ENCODE measurements at regions not wholly inside any gene's neighbourhood (a gene's known extent, or its start where the extent isn't known, plus 50 kb on each side); places are given as distances from the start of the nearest gene placed in this dataset.
A peak's percentile ranks its signal among the peaks of the same experiment; 100 is the strongest.

- no peaks in the 10 kb centered on the region for H3K27me3 Mint-ChIP-seq (ENCODE audit: insufficient read depth)
- H3K4me3 ChIP-seq (ENCODE audit: low read length) = no peak overlapping the region
- H3K4me1 Mint-ChIP-seq = peaks cover 11% of the 10 kb centered on the region
- H3K4me3 Mint-ChIP-seq = no peak overlapping the region
- no peaks in the 10 kb centered on the region for H3K9me3 Mint-ChIP-seq
- peak; percentile 87 for DNase-seq
- H3K9ac ChIP-seq (ENCODE audit: extremely low read depth, low read length, poor library complexity, severe bottlenecking) = no peak overlapping the region
- no peak overlapping the region for H3K27ac ChIP-seq (ENCODE audit: low read depth, low read length)
- peaks cover 3% of the 10 kb centered on the region for H3K4me1 ChIP-seq (ENCODE audit: control insufficient read depth, insufficient read depth, low read length)
- H3K36me3 Mint-ChIP-seq (ENCODE audit: low read depth) = no peaks in the 10 kb centered on the region
- no peaks in the 10 kb centered on the region for H3K9me3 ChIP-seq (ENCODE audit: control insufficient read depth, low read length)
- H3K36me3 ChIP-seq (ENCODE audit: control insufficient read depth, insufficient read depth, low read length) = no peaks in the 10 kb centered on the region
- H3K27me3 ChIP-seq (ENCODE audit: control insufficient read depth, insufficient read depth, low read length, poor library complexity, severe bottlenecking) = no peaks in the 10 kb centered on the region
- 20 to 44% methylated on average over 1 to 3 of the region's 3 CpGs for WGBS, 2 experiments (ENCODE audit: insufficient coverage in 1 of 2, insufficient read length in 1 of 2)
- no peak overlapping the region for H3K27ac Mint-ChIP-seq
- TF ChIP-seq CTCF (conservative IDR thresholded peaks at IDR 0.05) = peak; percentile 96
Observed at GRCh38 chr10:46229144-46229563, 57.6 kb upstream of the ANTXRL start.

- Mint-ChIP-seq H3K36me3 (ENCODE audit: low read depth) (no peaks in the 10 kb centered on the region), H3K27ac (no peak overlapping the region), H3K4me1 (peaks cover 11% of the 10 kb centered on the region), H3K4me3 (no peak overlapping the region), H3K27me3 (ENCODE audit: insufficient read depth) (no peaks in the 10 kb centered on the region), H3K9me3 (no peaks in the 10 kb centered on the region)
- 97 to 100% methylated on average over 2 to 4 of the region's 5 CpGs for WGBS, 2 experiments (ENCODE audit: insufficient coverage in 1 of 2, insufficient read length in 1 of 2)
- no peak overlapping the region for H3K27ac ChIP-seq (ENCODE audit: low read depth, low read length)
- H3K9ac ChIP-seq (ENCODE audit: extremely low read depth, low read length, poor library complexity, severe bottlenecking) = no peak overlapping the region
- no peaks in the 10 kb centered on the region for H3K36me3 ChIP-seq (ENCODE audit: control insufficient read depth, insufficient read depth, low read length)
- H3K9me3 ChIP-seq (ENCODE audit: control insufficient read depth, low read length) = no peaks in the 10 kb centered on the region
- no peaks in the 10 kb centered on the region for H3K27me3 ChIP-seq (ENCODE audit: control insufficient read depth, insufficient read depth, low read length, poor library complexity, severe bottlenecking)
- no peak for DNase-seq
- peaks cover 3% of the 10 kb centered on the region for H3K4me1 ChIP-seq (ENCODE audit: control insufficient read depth, insufficient read depth, low read length)
- H3K4me3 ChIP-seq (ENCODE audit: low read length) = no peak overlapping the region
- no peak for TF ChIP-seq CTCF (conservative IDR thresholded peaks at IDR 0.05)
Observed at GRCh38 chr10:46230615-46231014, 56.2 kb upstream of the ANTXRL start.

GRCh38 chr10:46231087-46231486 lies 55.7 kb upstream of the ANTXRL start:
- Histone ChIP-seq H3K9me3 (ENCODE audit: control insufficient read depth, low read length) (no peaks in the 10 kb centered on the region), H3K27me3 (ENCODE audit: control insufficient read depth, insufficient read depth, low read length, poor library complexity, severe bottlenecking) (no peaks in the 10 kb centered on the region), H3K27ac (ENCODE audit: low read depth, low read length) (no peak overlapping the region), H3K36me3 (ENCODE audit: control insufficient read depth, insufficient read depth, low read length) (no peaks in the 10 kb centered on the region), H3K4me3 (ENCODE audit: low read length) (no peak overlapping the region), H3K9ac (ENCODE audit: extremely low read depth, low read length, poor library complexity, severe bottlenecking) (no peak overlapping the region), H3K4me1 (ENCODE audit: control insufficient read depth, insufficient read depth, low read length) (no peaks in the 10 kb centered on the region)
- Mint-ChIP-seq H3K27me3 (ENCODE audit: insufficient read depth) (no peaks in the 10 kb centered on the region), H3K4me1 (peaks cover 11% of the 10 kb centered on the region), H3K9me3 (no peaks in the 10 kb centered on the region), H3K27ac (no peak overlapping the region), H3K36me3 (ENCODE audit: low read depth) (no peaks in the 10 kb centered on the region), H3K4me3 (no peak overlapping the region)
- peak; percentile 21 for DNase-seq
- no peak for TF ChIP-seq CTCF (conservative IDR thresholded peaks at IDR 0.05)
- WGBS, 2 experiments (ENCODE audit: insufficient coverage in 1 of 2, insufficient read length in 1 of 2) = 87 to 100% methylated on average over 1 of the region's 1 CpG

All from endodermal cell (in vitro differentiated cells).